ENCODE measurements at regions not wholly inside any gene's neighbourhood (a gene's known extent, or its start where the extent isn't known, plus 50 kb on each side); places are given as distances from the start of the nearest gene placed in this dataset.

DNA sequence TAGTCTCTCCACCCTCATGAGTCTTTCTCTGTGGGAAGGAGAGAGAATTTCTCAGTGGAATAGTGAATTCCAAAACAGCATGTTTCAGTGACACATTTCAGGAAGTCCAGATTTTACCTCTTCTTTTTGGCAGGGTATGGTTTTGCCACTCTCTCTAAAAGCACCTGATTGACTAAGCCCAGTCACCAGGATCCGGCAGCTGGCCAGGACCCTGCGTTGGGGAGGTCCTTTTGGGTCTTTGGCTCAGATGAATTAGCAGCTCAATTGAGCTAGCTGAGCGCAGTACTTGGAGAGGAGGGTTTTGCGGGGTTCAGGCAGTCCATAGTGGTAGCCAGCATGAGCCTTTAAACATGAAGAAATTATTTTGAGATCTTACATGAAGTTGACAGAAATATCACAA is 548.2 kb downstream of the PDCD6IP start:
- WGBS, 2 donors, result 90 to 93% methylated on average over 4 of the region's 4 CpGs
- no peaks in the 10 kb centered on the region for H3K27me3 ChIP-seq
- no peaks in the 10 kb centered on the region for H3K9me3 ChIP-seq
- intact Hi-C loops (cut with DNase I), result no loop called here
- no peak for DNase-seq
- H3K4me1 ChIP-seq, result no peaks in the 10 kb centered on the region
- no peak for TF ChIP-seq POLR2A (IDR thresholded peaks at IDR 0.05)
- TF ChIP-seq, protein P1, sequence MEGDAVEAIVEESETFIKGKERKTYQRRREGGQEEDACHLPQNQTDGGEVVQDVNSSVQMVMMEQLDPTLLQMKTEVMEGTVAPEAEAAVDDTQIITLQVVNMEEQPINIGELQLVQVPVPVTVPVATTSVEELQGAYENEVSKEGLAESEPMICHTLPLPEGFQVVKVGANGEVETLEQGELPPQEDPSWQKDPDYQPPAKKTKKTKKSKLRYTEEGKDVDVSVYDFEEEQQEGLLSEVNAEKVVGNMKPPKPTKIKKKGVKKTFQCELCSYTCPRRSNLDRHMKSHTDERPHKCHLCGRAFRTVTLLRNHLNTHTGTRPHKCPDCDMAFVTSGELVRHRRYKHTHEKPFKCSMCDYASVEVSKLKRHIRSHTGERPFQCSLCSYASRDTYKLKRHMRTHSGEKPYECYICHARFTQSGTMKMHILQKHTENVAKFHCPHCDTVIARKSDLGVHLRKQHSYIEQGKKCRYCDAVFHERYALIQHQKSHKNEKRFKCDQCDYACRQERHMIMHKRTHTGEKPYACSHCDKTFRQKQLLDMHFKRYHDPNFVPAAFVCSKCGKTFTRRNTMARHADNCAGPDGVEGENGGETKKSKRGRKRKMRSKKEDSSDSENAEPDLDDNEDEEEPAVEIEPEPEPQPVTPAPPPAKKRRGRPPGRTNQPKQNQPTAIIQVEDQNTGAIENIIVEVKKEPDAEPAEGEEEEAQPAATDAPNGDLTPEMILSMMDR (IDR thresholded peaks at IDR 0.05), result no peak
- no peak overlapping the region for H3K27ac ChIP-seq
- H3K4me3 ChIP-seq (replicated peaks in 1 of 3), result no peak overlapping the region
- H3K36me3 ChIP-seq, result no peaks in the 10 kb centered on the region

DNA sequence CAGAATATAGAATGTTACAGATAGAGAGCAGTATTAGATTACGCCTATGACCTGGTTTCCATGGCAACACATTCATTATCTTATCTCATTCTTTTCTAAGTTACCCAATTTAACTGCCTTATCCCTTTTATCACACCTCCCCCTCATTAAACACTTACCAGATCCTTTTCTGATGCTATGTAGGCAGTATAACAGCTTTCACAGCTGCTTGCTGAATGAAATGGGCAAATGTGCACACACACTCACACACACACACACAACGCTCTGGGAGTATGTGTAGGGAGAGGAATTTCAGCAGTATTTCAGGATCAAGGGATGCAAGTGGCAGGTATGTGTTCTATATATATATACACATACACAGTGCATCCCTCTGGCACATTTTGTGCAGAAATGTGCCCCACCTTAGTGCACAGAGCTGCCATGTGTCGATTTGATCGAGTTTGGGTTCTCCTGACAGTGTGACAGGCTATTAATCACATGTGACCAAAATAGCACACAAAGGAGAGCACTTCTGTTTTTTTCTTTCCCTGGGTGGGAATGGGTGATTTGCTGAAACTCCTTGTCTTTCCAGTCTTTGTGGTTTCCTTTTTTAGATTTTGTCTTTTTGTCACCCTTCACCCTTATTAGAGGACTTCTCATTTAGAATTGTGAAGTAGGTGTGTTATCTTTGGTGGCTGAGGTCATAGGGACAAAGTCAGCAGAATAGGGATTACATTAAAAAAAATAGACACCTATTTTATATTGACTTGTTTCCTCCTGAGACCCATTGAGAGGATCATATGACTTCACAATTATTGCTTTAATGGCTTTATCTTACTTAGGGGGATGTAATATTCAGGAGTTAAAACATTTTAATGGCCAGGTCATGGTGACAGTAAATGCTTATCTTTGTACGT is 553.7 kb downstream of the PDCD6IP start:
- Histone ChIP-seq H3K36me3 (no peaks in the 10 kb centered on the region), H3K9me3 (no peaks in the 10 kb centered on the region), H3K27ac (no peak overlapping the region), H3K4me3 (replicated peaks in 1 of 3) (no peak overlapping the region), H3K4me1 (no peaks in the 10 kb centered on the region), H3K27me3 (no peaks in the 10 kb centered on the region)
- 54 to 63% methylated on average over 5 of the region's 5 CpGs for WGBS, 2 donors
- no peak for TF ChIP-seq POLR2A (IDR thresholded peaks at IDR 0.05)
- TF ChIP-seq, protein P1 (IDR thresholded peaks at IDR 0.05), result no peak
- DNase-seq, result no peak
- intact Hi-C loops (cut with DNase I), result no loop called here

GRCh38 chr3:34352778-34353331 is 554.4 kb downstream of the PDCD6IP start:
- 86 to 95% methylated on average over 2 of the region's 2 CpGs for WGBS, 2 donors
- TF ChIP-seq, protein P1 (IDR thresholded peaks at IDR 0.05), result no peak
- no peak for TF ChIP-seq POLR2A (IDR thresholded peaks at IDR 0.05)
- no peak for DNase-seq
- H3K4me3 ChIP-seq (replicated peaks in 1 of 3), result no peak overlapping the region
- H3K27me3 ChIP-seq, result no peaks in the 10 kb centered on the region
- no peaks in the 10 kb centered on the region for H3K9me3 ChIP-seq
- no peaks in the 10 kb centered on the region for H3K4me1 ChIP-seq
- intact Hi-C loops (cut with DNase I), result no loop called here
- no peak overlapping the region for H3K27ac ChIP-seq
- H3K36me3 ChIP-seq, result no peaks in the 10 kb centered on the region

GRCh38 chr3:34357461-34357860 is 559.0 kb downstream of the PDCD6IP start:
- no peaks in the 10 kb centered on the region for H3K4me1 ChIP-seq
- H3K9me3 ChIP-seq, result no peaks in the 10 kb centered on the region
- H3K27ac ChIP-seq, result no peak overlapping the region
- no peak for TF ChIP-seq POLR2A (IDR thresholded peaks at IDR 0.05)
- TF ChIP-seq, protein P1 (IDR thresholded peaks at IDR 0.05), result no peak
- intact Hi-C loops (cut with DNase I), result no loop called here
- H3K27me3 ChIP-seq, result no peaks in the 10 kb centered on the region
- no peak overlapping the region for H3K4me3 ChIP-seq (replicated peaks in 1 of 3)
- WGBS, 2 donors, result 81 to 97% methylated on average over 4 of the region's 4 CpGs
- no peak for DNase-seq
- no peaks in the 10 kb centered on the region for H3K36me3 ChIP-seq

- TF ChIP-seq POLR2A (IDR thresholded peaks at IDR 0.05), result no peak
- TF ChIP-seq, protein P1 (IDR thresholded peaks at IDR 0.05), result no peak
- WGBS, 2 donors, result 83 to 87% methylated on average over 2 of the region's 2 CpGs
- intact Hi-C loops (cut with DNase I), result no loop called here
- Histone ChIP-seq H3K27me3 (no peaks in the 10 kb centered on the region), H3K4me1 (no peaks in the 10 kb centered on the region), H3K27ac (no peak overlapping the region), H3K36me3 (no peaks in the 10 kb centered on the region), H3K9me3 (no peaks in the 10 kb centered on the region), H3K4me3 (replicated peaks in 1 of 3) (no peak overlapping the region)
- no peak for DNase-seq
These were observed 560.6 kb downstream of the PDCD6IP start for GRCh38 chr3:34359064-34359463.
